Stomach (tissue), 8 donors: ENCODE measurements at regions not wholly inside any gene's neighbourhood (a gene's known extent, or its start where the extent isn't known, plus 50 kb on each side); places are given as distances from the start of the nearest gene placed in this dataset.

Experiments
- DNase-seq, 2 donors: peaks; one replicate each; pipeline versions ENCODE4 v3.0.0 to v3.0.0-alpha.2; 2013 to 2019
- H3K27ac ChIP-seq, 5 donors: fragments of 200-600 bp in 4 of 5; sonication (generic) in 4 of 5; one replicate each; pipeline ENCODE4 v1.5.1; 2013 to 2019; ENCODE audit warnings: mild to moderate bottlenecking in 1 of 5, moderate library complexity in 1 of 5
- H3K27me3 ChIP-seq, 3 donors: fragments of 200-600 bp; sonication (generic); one replicate each; pipeline ENCODE4 v1.5.1; 2017 to 2019; ENCODE audit warnings: mixed run types in 1 of 3
- H3K36me3 ChIP-seq, 4 donors: fragments of 200-600 bp; sonication (generic); 1 replicate in 3 of 4; 2 replicates in 1 of 4; pipeline ENCODE4 v1.5.1; 2016 to 2019
- H3K4me1 ChIP-seq, 4 donors: fragments of 200-600 bp; sonication (generic); one replicate each; pipeline ENCODE4 v1.5.1; 2016 to 2019
- H3K4me3 ChIP-seq, 4 donors: fragments of 200-600 bp; sonication (generic) in 3 of 4; one replicate each; pipeline ENCODE4 v1.5.1; 2016 to 2019; ENCODE audit warnings: mild to moderate bottlenecking in 1 of 4
- H3K9me3 ChIP-seq, 4 donors: fragments of 200-600 bp; sonication (generic); one replicate each; pipeline ENCODE4 v1.5.1; 2016 to 2019
- CTCF ChIP-seq, 7 experiments: fragments of 450-650 bp in 4 of 7; fragments of 200-600 bp in 3 of 7; sonication (generic) in 3 of 7; IDR thresholded peaks; one replicate each; pipeline ENCODE4 v1.5.1; 2016 to 2019; ENCODE audit warnings: antibody characterized with exemption in 7 of 7, control low read depth in 2 of 7, mild to moderate bottlenecking in 1 of 7
- EP300 ChIP-seq: sonication (generic); formaldehyde crosslinking; IDR thresholded peaks from one replicate; pipeline ENCODE4 v1.6.1; 2017; ENCODE audit warnings: antibody characterized with exemption
- POLR2A ChIP-seq, 4 donors: fragments of 450-650 bp; IDR thresholded peaks; one replicate each; pipeline ENCODE4 v1.6.1; 2016; ENCODE audit warnings: antibody characterized with exemption in 4 of 4, control low read depth in 2 of 4, mild to moderate bottlenecking in 1 of 4, moderate library complexity in 1 of 4
- POLR2AphosphoS5 ChIP-seq, 3 donors: sonication (generic); formaldehyde crosslinking; IDR thresholded peaks; one replicate each; pipeline ENCODE4 v1.6.1; 2016; ENCODE audit warnings: antibody characterized with exemption in 3 of 3
- WGBS, 5 donors: extraction: QIAGEN DNeasy Blood & Tissue Kit in 3 of 5; methylation state at CpG; one replicate each; pipeline versions ENCODE4 v1.1.5 to v1.1.7; 2013 to 2018; 5-methylcytosine and 5-hydroxymethylcytosine counted together
- intact Hi-C: fragments of 100-400 bp; cut with DNase I; formaldehyde crosslinking; loops from one replicate; pipeline ENCODE4 v1.15.1; 2023; ENCODE audit warnings: low total_unique reads
- donor health status: healthy with polysubstance abuse.
- donor health status: Bipolar disorder and iron deficiency.
- donor health status: healthy.

GRCh38 chr3:67305160-67305559 lies 307.1 kb downstream of the KBTBD8 start:
- intact Hi-C loops, result no loop called here
- 73 to 88% (median 77%) methylated on average over 2 of the region's 2 CpGs for WGBS, 5 donors
- no peak for DNase-seq
- Histone ChIP-seq H3K9me3 (no peaks in the 10 kb centered on the region), H3K27me3 (no peaks in the 10 kb centered on the region), H3K36me3 (no peaks in the 10 kb centered on the region), H3K4me1 (no peaks in the 10 kb centered on the region), H3K4me3 (no peak overlapping the region), H3K27ac (no peak overlapping the region)
- TF ChIP-seq POLR2AphosphoS5 (IDR thresholded peaks at IDR 0.05) (no peak), EP300 (no peak), POLR2A (IDR thresholded peaks at IDR 0.05) (no peak), CTCF (IDR thresholded peaks at IDR 0.05) (no peak)

DNA sequence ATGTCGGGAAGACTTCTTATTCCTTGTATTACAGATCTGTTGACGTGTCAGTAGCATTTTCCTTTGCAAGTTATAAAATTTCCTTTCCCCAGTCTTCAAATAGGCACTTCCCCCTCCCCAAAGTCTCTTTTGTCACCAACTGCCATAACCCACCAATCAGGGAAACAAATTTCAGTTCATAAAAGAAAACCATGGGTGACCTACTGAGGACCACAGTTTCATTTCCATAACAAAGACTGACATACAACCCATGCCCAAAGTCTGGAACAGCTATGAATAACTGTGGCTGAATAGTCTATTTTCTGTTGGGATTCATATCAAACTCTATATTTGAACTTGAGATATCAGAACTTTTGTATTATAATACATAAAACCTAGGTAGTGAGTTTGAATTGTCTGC lies 307.8 kb downstream of the KBTBD8 start:
- H3K36me3 ChIP-seq, result no peaks in the 10 kb centered on the region
- no peak overlapping the region for H3K4me3 ChIP-seq
- H3K27me3 ChIP-seq, result no peaks in the 10 kb centered on the region
- TF ChIP-seq POLR2AphosphoS5 (IDR thresholded peaks at IDR 0.05) (no peak), CTCF (IDR thresholded peaks at IDR 0.05) (no peak), POLR2A (IDR thresholded peaks at IDR 0.05) (no peak)
- intact Hi-C loops, result no loop called here
- 57 to 83% (median 76%) methylated on average over 2 of the region's 2 CpGs for WGBS, 5 donors
- DNase-seq, result no peak
- no peaks in the 10 kb centered on the region for H3K9me3 ChIP-seq
- H3K27ac ChIP-seq, result no peak overlapping the region
- no peaks in the 10 kb centered on the region for H3K4me1 ChIP-seq

DNA sequence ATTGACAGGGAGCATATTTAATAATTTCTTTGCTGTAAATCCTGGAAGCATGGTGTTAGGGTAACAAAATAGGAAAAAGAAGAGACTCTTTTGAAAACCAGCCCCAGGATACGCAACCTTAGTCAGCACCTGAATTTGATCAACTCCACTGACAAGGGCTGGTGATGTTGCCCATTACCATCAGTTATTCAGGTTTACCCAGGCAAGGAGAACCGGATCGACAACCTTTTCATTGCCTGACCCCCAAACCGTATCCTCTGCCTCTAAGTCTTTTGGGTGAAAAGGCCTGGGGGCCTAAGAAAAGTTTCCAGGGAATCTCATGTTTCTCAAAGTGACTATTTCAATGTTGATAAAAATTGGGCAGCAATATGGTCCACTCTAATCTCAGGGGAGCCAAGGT lies 313.3 kb downstream of the KBTBD8 start:
- H3K9me3 ChIP-seq, result no peaks in the 10 kb centered on the region
- H3K27ac ChIP-seq, result no peak overlapping the region
- no peaks in the 10 kb centered on the region for H3K36me3 ChIP-seq
- TF ChIP-seq CTCF (IDR thresholded peaks at IDR 0.05) (no peak), POLR2A (IDR thresholded peaks at IDR 0.05) (no peak), POLR2AphosphoS5 (IDR thresholded peaks at IDR 0.05) (no peak), EP300 (no peak)
- WGBS, 5 donors, result 88 to 96% (median 91%) methylated on average over 4 of the region's 4 CpGs
- H3K27me3 ChIP-seq, result no peaks in the 10 kb centered on the region
- H3K4me3 ChIP-seq, result no peak overlapping the region
- intact Hi-C loops, result no loop called here
- no peaks in the 10 kb centered on the region for H3K4me1 ChIP-seq
- DNase-seq, result no peak

- H3K4me3 ChIP-seq, result no peak overlapping the region
- 46 to 62% (median 54%) methylated on average over 3 of the region's 3 CpGs for WGBS, 5 donors
- intact Hi-C loops, result no loop called here
- no peaks in the 10 kb centered on the region for H3K36me3 ChIP-seq
- DNase-seq, result no peak
- TF ChIP-seq EP300, result no peak
- no peak for TF ChIP-seq CTCF (IDR thresholded peaks at IDR 0.05)
- TF ChIP-seq POLR2A (IDR thresholded peaks at IDR 0.05), result no peak
- no peak for TF ChIP-seq POLR2AphosphoS5 (IDR thresholded peaks at IDR 0.05)
- H3K27me3 ChIP-seq, result no peaks in the 10 kb centered on the region
- no peak overlapping the region for H3K27ac ChIP-seq
- H3K4me1 ChIP-seq, result no peaks in the 10 kb centered on the region
- no peaks in the 10 kb centered on the region for H3K9me3 ChIP-seq
Observed at GRCh38 chr3:67312155-67312554, 314.0 kb downstream of the KBTBD8 start.
